GM18858 (cell line): ENCODE measurements at regions not wholly inside any gene's neighbourhood (a gene's known extent, or its start where the extent isn't known, plus 50 kb on each side); places are given as distances from the start of the nearest gene placed in this dataset.
"Not testable (repeated sequence)": the region's sequence is repeated elsewhere in the genome, so short reads cannot be mapped to it uniquely, and the experiment has no call there.

Source experiments
- ATAC-seq: cut with Tn5 transposase; IDR thresholded peaks from one replicate; pipeline ENCODE4 v1.9.1; 2021; ENCODE audit not compliant: unreplicated experiment

GRCh38 chr10:25797888-25798429 is 136.1 kb upstream of the MYO3A start:
- no peak for ATAC-seq

- no peak for ATAC-seq
Measured at GRCh38 chr10:25804505-25804904, 129.5 kb upstream of the MYO3A start.

- ATAC-seq = no peak
Measured at GRCh38 chr10:25805986-25806385, 128.0 kb upstream of the MYO3A start.

GRCh38 chr10:25808372-25808771 is 125.7 kb upstream of the MYO3A start:
- ATAC-seq = no peak

- ATAC-seq = no peak
Measured at GRCh38 chr10:25811052-25811685, 122.9 kb upstream of the MYO3A start.

GRCh38 chr10:25813511-25813910 is 120.5 kb upstream of the MYO3A start:
- no peak for ATAC-seq

GRCh38 chr10:25815236-25815635 is 118.8 kb upstream of the MYO3A start:
- ATAC-seq = no peak

- ATAC-seq = no peak
Measured at GRCh38 chr10:25815999-25816768, 117.8 kb upstream of the MYO3A start.

- ATAC-seq = no peak
Measured at GRCh38 chr10:25817200-25817599, 116.8 kb upstream of the MYO3A start.

- no peak for ATAC-seq
Measured at GRCh38 chr10:25818751-25819150, 115.3 kb upstream of the MYO3A start.

GRCh38 chr10:25820472-25820871 is 113.6 kb upstream of the MYO3A start:
- ATAC-seq = no peak

GRCh38 chr10:25820874-25821273 is 113.2 kb upstream of the MYO3A start:
- no peak for ATAC-seq

GRCh38 chr10:25824050-25824449 is 110.0 kb upstream of the MYO3A start:
- ATAC-seq = no peak

GRCh38 chr10:25828475-25828874 is 105.6 kb upstream of the MYO3A start:
- no peak for ATAC-seq

GRCh38 chr10:25831080-25831479 is 102.9 kb upstream of the MYO3A start:
- ATAC-seq = no peak

GRCh38 chr10:25839683-25840082 is 94.3 kb upstream of the MYO3A start:
- no peak for ATAC-seq

- ATAC-seq = not testable (repeated sequence)
Measured at GRCh38 chr10:25840875-25841274, 93.2 kb upstream of the MYO3A start.

- no peak for ATAC-seq
Measured at GRCh38 chr10:25842146-25842545, 91.9 kb upstream of the MYO3A start.

GRCh38 chr10:25843551-25844170 is 90.4 kb upstream of the MYO3A start:
- no peak for ATAC-seq

- not testable (repeated sequence) for ATAC-seq
Measured at GRCh38 chr10:25844716-25845115, 89.3 kb upstream of the MYO3A start.

GRCh38 chr10:25849268-25849667 is 84.8 kb upstream of the MYO3A start:
- ATAC-seq = no peak

GRCh38 chr10:25849988-25850387 is 84.0 kb upstream of the MYO3A start:
- ATAC-seq = no peak
